ENCODE measurements at regions not wholly inside any gene's neighbourhood (a gene's known extent, or its start where the extent isn't known, plus 50 kb on each side); places are given as distances from the start of the nearest gene placed in this dataset.

- TF ChIP-seq USF2 (IDR thresholded peaks at IDR 0.05) = no peak
- TF ChIP-seq CTCF (IDR thresholded peaks at IDR 0.05) = no peak
- TF ChIP-seq MAX (IDR thresholded peaks at IDR 0.05) = no peak
- TF ChIP-seq CEBPB (IDR thresholded peaks at IDR 0.05) = no peak
- TF ChIP-seq POLR2AphosphoS2 (conservative IDR thresholded peaks at IDR 0.05; ENCODE audit: low read length) = no peak
- no peak for TF ChIP-seq REST (IDR thresholded peaks at IDR 0.05)
- no peak for TF ChIP-seq BHLHE40 (IDR thresholded peaks at IDR 0.05; ENCODE audit: low read depth, low read length)
- TF ChIP-seq KDM1A (IDR thresholded peaks at IDR 0.05; ENCODE audit: low read depth) = no peak
- no peak for TF ChIP-seq POLR2A (IDR thresholded peaks at IDR 0.05; ENCODE audit: low read length)
- TF ChIP-seq KDM5A (IDR thresholded peaks at IDR 0.05) = no peak
Measured at GRCh38 chr4:12324965-12325364, 896.3 kb upstream of the HS3ST1 start.
